Right lobe of liver (tissue), 4 donors: ENCODE measurements at regions not wholly inside any gene's neighbourhood (a gene's known extent, or its start where the extent isn't known, plus 50 kb on each side); places are given as distances from the start of the nearest gene placed in this dataset.

Experiments
- CTCF ChIP-seq, 4 donors: fragments of 200-600 bp in 3 of 4; fragments of 450-650 bp in 1 of 4; IDR thresholded peaks; one replicate each; pipeline versions ENCODE4 v1.5.1 to v1.8.0; 2016 to 2022; ENCODE audit warnings: antibody characterized with exemption in 4 of 4, mild to moderate bottlenecking in 2 of 4
- POLR2A ChIP-seq: fragments of 450-650 bp; IDR thresholded peaks from one replicate; pipeline ENCODE4 v1.6.1; 2017; ENCODE audit warnings: antibody characterized with exemption, mild to moderate bottlenecking
- donor health status: DM: no; HTN: no; CAD: no.
- donor health status: DM: no; HTN: no; CAD: no.
- donor health status: DM: no; HTN: yes; CAD: no.

- TF ChIP-seq POLR2A (no peak), CTCF (IDR thresholded peaks at IDR 0.05) (no peak)
Measured at GRCh38 chr6:12222405-12223366, 67.5 kb upstream of the EDN1 start.
